Kidney capillary endothelial cell (primary cell): ENCODE measurements at regions not wholly inside any gene's neighbourhood (a gene's known extent, or its start where the extent isn't known, plus 50 kb on each side); places are given as distances from the start of the nearest gene placed in this dataset.
"Not testable (repeated sequence)": the region's sequence is repeated elsewhere in the genome, so short reads cannot be mapped to it uniquely, and the experiment has no call there.

Source experiments
- DNase-seq: peaks from one replicate; pipeline ENCODE4 v3.0.0-alpha.2; 2018; ENCODE audit warnings: low spot score

GRCh38 chr15:59830873-59831272, 141.8 kb upstream of the BNIP2 start:
- no peak for DNase-seq

DNA sequence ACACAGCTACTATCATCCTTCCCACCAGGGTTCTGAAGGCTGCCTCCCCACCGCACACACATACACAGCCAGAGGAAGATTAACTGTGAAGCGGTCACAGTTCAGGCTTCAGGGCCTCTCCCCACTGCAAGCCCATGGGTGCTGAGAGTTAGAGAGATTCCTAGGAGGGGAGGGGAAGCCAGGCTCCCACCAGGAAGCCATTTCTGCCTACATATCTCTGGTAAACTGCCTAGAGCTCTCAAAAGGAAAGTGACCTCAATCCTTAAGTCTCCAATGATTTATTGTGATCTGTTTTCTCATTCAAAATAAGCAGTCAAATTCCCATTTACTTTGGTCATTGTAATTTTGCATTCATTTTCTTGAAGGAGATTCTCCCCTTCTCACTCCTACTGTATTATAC, 141.0 kb upstream of the BNIP2 start:
- no peak for DNase-seq

DNA sequence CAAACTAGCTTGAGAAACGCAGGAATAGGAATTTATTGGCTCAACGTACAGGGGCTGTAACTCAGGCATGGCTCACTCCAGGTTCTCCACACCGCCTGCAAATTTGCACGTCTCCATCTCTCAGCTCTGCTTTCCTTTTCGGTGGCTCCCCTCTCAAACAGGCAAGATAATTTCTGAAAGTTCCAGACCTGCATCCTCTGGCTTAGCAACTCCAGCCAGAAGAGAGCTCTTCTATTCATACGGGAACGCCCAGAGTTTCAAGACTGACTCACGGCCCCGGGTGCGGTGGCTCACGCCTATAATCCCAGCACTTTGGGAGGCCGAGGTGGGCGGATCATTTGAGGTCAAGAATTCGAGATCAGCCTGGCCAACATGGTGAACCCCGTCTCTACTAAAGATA, 139.7 kb upstream of the BNIP2 start:
- DNase-seq, result no peak

DNA sequence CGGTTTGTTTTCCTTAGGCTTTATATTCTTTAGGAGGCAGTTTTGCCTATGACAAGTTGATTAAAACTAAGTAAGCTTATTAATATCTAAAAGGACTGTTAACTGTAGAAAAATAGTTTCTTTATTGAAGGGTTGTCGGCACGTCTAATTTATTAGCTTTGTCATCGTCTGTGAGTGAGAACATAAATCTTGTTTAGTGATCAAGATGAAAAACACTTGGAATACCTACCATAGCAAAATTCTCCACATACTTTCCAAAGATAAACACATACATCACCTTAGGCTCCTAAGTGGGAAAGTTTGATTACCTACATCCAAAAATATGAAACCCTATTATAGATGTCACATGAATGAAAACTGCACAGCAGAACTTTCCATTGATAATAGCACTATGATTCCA, 139.1 kb upstream of the BNIP2 start:
- no peak for DNase-seq

DNA sequence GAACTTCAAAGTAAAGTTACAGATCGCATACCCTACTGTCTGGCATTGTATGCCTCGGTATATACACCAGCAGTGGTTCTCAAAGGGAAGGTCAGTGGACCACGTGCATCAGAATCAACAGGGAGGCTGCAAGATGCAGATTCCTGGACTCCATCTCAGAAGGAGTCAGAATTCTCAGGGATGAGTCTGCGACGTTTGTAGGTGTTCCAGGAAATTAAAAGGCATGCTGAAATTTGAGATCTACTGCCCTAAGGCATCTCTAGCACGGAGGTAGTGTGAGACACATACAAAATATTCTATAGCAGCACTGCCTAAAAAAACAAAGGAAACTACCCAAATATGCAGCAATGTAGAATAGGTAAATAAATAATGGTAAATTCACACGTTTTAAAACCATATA, 136.8 kb upstream of the BNIP2 start:
- no peak for DNase-seq

DNA sequence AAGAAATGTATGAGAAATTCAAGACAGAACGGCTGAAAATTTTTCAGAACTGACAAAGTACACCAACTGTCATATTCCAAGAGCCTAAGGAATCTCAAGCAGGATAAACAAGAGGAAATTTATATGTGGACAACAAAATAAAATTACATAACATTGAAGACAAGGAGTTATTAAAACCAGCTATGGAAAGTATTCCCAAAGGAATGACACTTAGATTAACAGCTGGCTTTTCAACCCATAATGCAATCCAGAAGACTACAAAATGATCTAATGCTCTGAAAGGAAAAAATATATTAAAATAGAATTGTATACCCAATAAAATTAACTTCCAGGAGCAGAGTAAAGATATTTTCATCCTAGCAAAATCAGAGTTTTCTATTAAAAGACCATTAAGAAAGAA, 132.2 kb upstream of the BNIP2 start:
- no peak for DNase-seq

- no peak for DNase-seq
Measured at GRCh38 chr15:59819092-59819491, 130.0 kb upstream of the BNIP2 start.

DNA sequence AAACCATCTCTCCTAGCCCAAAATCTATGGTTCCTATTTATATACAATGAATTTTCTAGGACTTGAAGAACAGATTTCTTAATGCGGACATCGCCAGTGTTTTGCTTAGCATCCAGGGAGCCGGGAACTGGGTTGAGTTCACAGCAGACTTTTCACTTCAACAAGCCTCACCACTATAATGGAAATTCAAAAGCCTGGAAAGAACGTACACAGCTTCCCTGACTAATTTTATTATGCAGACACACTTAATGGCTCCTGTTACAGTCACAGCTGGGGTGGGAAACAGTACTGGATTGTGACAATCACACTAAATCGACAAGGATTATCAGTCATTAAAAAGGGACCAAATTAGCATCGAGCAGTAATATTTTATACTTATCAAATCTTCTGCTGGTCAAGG, 129.2 kb upstream of the BNIP2 start:
- no peak for DNase-seq

GRCh38 chr15:59817834-59818233, 128.7 kb upstream of the BNIP2 start:
- no peak for DNase-seq

- DNase-seq, result no peak
Measured at GRCh38 chr15:59817053-59817452, 127.9 kb upstream of the BNIP2 start.

DNA sequence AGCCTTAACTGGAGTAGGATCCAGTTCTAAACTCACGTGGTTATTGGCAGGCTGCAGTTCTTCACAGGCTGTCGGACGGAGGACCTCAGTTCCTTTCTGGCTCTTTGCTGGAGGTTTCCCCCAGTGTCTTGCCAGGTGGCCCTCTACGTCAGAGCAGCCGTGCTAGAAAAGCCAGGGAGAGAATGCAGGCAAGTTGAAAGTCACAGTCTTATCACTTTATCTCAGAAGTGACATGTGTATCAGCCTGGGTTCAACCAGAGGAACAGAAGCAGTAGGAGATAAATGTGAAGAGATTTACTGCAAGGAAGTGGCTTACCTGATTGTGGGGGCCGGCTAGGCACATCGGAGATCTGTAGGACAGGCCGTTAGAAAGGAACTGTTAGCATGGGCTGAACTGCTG, 125.3 kb upstream of the BNIP2 start:
- no peak for DNase-seq

- no peak for DNase-seq
Measured at GRCh38 chr15:59812889-59813288, 123.8 kb upstream of the BNIP2 start.

DNA sequence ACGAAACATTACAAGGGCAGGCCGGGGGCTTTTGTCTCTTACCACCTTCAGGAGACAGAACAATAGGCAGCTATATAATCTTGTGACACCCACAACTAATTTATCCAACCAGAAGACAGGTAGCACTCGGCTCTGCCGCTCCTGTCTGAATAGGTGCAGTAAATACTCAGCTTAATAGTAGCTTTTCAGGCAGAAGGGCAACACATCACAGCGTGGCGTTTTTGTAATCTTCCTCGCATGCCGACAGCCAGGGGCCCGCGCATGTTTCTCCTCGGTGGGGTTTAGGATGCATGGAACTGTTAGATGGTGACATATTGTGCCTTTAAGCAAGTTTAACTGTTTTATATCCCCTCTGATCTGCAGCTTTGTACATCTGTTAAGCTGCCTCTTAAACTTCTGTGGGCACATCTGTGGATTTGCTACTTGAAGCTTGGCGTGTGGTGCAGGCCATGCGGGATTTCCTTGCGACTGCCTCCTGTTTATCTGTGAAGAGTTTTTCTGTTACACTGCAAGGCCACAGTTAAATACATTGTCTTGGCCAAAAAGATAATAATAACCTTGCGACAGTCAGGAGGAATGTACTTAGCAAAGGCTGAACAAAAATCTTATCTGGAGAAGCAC, 123.2 kb upstream of the BNIP2 start:
- no peak for DNase-seq

DNA sequence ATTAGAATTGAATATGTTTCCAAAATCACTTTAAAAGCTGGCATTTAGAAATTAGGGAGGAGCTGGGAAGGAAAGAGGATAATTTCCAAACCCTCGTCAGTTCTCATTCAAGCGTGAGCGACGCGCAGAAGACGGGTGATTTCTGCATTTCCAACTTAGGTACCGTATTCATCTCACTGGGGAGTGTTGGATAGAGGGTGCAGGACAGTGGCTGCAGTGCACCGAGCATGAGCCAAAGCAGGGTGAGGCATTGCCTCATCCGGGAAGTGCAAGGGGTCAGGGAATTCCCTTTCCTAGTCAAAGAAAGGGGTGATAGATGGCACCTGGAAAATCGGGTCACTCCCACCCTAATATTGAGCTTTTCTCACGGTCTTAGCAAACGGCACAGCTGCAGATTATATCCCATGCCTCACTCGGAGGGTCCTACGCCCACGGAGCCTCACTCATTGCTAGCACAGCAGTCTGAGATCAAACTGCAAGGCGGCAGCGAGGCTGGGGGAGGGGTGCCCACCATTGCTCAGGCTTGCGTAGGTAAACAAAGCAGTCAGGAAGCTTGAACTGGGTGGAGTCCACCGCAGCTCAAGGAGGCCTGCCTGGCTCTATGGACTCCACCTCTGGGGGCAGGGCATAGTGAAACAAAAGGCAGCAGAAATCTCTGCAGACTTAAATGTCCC, 114.3 kb upstream of the BNIP2 start:
- DNase-seq, result not testable (repeated sequence)

DNA sequence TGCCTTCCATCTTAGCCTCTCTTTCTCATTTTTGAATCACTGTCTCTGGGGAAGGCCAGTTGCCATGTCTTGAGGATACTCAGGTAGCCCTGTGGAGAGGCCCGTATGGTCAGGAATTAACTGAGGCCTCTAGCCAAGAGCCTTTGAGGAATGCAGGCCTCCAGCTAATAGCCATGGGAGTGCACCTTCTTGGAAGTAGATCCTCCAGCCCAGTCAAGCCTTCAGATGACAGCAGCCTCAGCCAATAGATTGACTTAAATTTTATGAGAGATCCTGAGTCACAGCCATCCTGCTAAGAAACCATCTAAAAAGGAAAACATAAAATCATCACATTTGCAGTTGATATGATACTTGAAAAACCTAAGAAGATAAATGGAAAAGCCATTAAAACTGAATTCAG, 112.5 kb upstream of the BNIP2 start:
- DNase-seq, result no peak

DNA sequence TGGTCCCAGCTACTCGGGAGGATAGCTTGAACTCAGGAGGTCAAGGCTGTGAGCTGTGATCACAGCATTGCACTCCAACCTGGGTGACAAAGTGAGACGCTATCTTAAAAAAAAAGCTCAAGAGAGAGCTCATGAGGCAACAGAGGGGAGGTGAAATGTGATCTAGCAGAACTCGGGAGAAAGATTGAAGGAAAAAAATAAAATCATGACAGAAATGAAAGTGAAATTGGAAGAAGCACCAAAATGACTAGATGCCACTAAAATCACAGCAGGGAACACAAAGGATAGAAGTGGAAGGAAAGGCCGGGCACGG, 109.4 kb upstream of the BNIP2 start:
- DNase-seq, result no peak

GRCh38 chr15:59797756-59798604, 108.9 kb upstream of the BNIP2 start:
- DNase-seq, result no peak

DNA sequence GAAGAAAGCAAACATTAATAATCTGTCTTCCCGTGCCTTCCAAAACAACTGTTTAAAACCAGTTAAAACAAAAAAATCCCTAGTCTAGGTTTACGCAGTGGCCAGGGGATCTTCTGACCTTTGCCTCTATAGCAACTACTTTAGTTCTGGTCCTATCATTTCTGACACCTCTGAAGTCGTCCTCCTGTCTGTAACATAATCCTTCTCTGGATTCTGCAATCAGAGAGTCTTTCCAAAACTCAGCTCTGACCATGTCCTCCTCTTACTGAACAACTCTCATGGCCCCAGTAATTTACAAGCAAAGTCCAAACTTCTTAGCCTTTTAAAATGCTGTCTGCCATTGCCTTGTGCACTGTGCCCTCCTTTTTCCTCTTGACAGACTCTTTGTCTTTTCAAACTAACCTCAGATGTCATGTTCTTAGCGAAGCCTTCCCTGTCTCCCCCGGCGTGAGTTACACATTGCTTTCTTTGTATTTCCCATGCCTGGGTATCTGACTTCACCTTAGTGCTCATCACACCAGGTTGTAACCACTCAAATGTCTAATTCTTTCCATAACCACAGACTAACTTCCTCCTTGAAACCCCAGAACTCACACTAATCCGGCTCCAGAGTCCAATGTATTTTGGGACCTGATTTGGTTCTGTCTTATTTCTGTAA, 105.2 kb upstream of the BNIP2 start:
- no peak for DNase-seq

GRCh38 chr15:59792359-59792758, 103.2 kb upstream of the BNIP2 start:
- DNase-seq, result no peak

GRCh38 chr15:59791755-59792154, 102.6 kb upstream of the BNIP2 start:
- DNase-seq, result no peak

DNA sequence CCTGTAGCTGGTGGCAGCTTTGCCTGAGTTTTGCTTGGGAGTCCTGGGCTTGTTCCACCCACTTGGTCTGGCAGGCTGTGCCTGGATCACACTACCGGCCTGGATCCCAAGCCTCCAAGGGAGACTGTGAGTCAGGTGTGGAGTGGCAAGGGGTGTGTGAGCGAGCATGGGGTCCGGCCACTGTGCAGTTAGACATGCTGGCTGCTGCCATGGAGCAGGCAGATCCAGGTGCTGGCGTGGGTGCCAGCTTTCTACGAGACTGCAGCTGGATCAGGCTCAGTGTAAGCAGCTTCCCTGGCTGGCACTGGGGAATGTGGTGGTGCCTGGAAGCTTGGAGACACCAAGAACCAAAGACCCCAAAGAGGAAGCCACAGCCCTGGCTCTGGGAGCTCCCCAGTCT, 102.0 kb upstream of the BNIP2 start:
- DNase-seq, result no peak

GRCh38 chr15:59786466-59786865, 97.3 kb upstream of the BNIP2 start:
- not testable (repeated sequence) for DNase-seq

GRCh38 chr15:59785981-59786380, 96.9 kb upstream of the BNIP2 start:
- DNase-seq, result not testable (repeated sequence)
